Kidney epithelial cell (primary cell): ENCODE measurements at regions not wholly inside any gene's neighbourhood (a gene's known extent, or its start where the extent isn't known, plus 50 kb on each side); places are given as distances from the start of the nearest gene placed in this dataset.

Experiments
- DNase-seq: peaks from one replicate; pipeline ENCODE4 v3.0.0-alpha.2; 2010; ENCODE audit warnings: low read depth
- H3K27me3 ChIP-seq: 2 replicates; pipeline ENCODE4 v1.6.0; 2011; ENCODE audit warnings: low read length; ENCODE audit not compliant: control insufficient read depth, insufficient read depth
- H3K36me3 ChIP-seq: 2 replicates; pipeline ENCODE4 v1.5.1; 2011; ENCODE audit warnings: low read length; ENCODE audit not compliant: control insufficient read depth, insufficient read depth
- H3K4me3 ChIP-seq: 2 replicates; pipeline ENCODE4 v1.5.1; 2011; ENCODE audit warnings: low read depth, mild to moderate bottlenecking, control low read depth, low read length
- CTCF ChIP-seq: IDR thresholded peaks from 2 replicates; pipeline ENCODE4 v1.5.1; 2011; ENCODE audit warnings: mild to moderate bottlenecking, moderate library complexity, low read length, control low read depth, inconsistent platforms; ENCODE audit not compliant: insufficient read depth, poor library complexity, severe bottlenecking

- no peak for TF ChIP-seq CTCF
- Histone ChIP-seq H3K36me3 (no peaks in the 10 kb centered on the region), H3K4me3 (no peak overlapping the region), H3K27me3 (no peaks in the 10 kb centered on the region)
- no peak for DNase-seq
Observed at GRCh38 chr3:31416980-31417379, 115.7 kb upstream of the STT3B start.

GRCh38 chr3:31417486-31417885, 115.2 kb upstream of the STT3B start:
- no peaks in the 10 kb centered on the region for H3K36me3 ChIP-seq
- H3K4me3 ChIP-seq = no peak overlapping the region
- DNase-seq = no peak
- no peaks in the 10 kb centered on the region for H3K27me3 ChIP-seq
- no peak for TF ChIP-seq CTCF

- Histone ChIP-seq H3K36me3 (no peaks in the 10 kb centered on the region), H3K4me3 (no peak overlapping the region), H3K27me3 (no peaks in the 10 kb centered on the region)
- no peak for DNase-seq
- TF ChIP-seq CTCF = no peak
Observed at GRCh38 chr3:31420311-31420710, 112.4 kb upstream of the STT3B start.

DNA sequence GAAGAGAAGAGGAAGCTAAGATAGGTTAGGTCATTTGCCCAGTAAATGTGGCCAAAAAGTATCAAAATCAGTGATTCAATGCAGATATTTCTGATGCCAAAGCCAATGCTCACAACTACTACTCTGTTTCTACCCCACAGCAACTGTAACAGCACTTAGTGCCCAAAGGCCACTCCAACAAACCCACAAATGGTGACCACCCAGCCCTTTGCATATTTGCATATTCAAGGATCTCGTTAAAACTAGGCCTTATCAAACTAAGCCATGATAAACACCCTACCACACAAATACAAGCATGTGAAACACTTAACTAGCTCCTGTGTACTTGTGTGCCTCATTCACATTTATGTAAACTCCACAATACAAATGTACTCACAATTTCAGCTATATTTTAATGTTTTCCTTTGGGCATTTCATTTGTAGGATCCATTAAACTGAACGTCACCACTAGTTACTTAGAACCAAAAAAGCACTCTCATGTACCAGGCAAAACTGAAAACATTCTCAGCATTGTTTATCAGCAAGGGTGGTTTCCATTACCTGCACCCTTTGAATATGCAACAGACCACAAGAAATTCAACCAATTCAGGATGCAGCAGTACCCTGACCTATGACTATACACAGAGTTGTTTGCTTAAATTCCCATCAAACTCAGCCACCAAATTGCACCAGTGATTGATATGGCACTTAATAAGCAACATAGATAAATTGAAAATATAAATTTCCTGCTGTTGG, 111.2 kb upstream of the STT3B start:
- DNase-seq = no peak
- H3K4me3 ChIP-seq = no peak overlapping the region
- no peaks in the 10 kb centered on the region for H3K36me3 ChIP-seq
- TF ChIP-seq CTCF = no peak
- no peaks in the 10 kb centered on the region for H3K27me3 ChIP-seq

DNA sequence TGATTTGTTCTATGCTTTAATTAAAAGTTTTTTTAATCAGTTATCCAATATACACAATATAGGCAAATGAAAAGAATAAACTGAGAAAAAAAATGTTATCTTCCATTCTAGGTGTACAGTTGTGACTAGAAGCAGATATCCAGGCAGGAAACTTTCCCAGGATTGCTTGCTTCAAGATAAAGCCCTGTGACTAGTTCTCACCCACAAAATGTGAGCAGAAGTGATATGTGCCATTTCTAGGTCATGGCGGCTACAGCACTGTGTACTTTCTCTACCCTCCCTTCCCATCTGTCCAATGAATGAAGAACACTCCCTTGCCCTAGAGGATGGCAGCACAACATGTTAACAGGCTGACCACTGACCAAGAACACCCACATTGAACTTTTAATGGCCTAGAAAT, 110.5 kb upstream of the STT3B start:
- Histone ChIP-seq H3K36me3 (no peaks in the 10 kb centered on the region), H3K27me3 (no peaks in the 10 kb centered on the region), H3K4me3 (no peak overlapping the region)
- TF ChIP-seq CTCF = no peak
- no peak for DNase-seq

DNA sequence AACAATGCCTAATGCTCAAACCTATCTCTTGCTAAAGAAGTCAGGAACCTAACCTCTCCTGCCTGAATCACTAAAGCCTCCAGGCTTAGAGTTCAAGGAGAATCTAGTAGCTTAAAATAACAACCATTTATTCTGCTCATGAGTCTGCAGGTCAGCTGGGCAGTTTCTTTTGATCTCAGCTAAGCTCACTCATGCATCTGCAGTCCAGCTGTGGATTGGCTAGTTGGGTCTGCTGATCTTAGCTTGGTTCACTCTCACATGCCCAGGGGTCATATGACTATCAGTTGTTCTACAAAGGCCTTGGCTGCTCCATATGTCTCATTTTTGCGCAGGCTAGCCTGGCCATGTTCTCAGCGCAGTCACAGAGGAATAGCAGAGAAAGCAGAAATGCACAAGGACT, 109.2 kb upstream of the STT3B start:
- H3K36me3 ChIP-seq = no peaks in the 10 kb centered on the region
- DNase-seq = peak; percentile 86
- TF ChIP-seq CTCF = no peak
- no peak overlapping the region for H3K4me3 ChIP-seq
- H3K27me3 ChIP-seq = no peaks in the 10 kb centered on the region
